Neuronal stem cell (in vitro differentiated cells): ENCODE measurements at regions not wholly inside any gene's neighbourhood (a gene's known extent, or its start where the extent isn't known, plus 50 kb on each side); places are given as distances from the start of the nearest gene placed in this dataset.
"Not testable (repeated sequence)": the region's sequence is repeated elsewhere in the genome, so short reads cannot be mapped to it uniquely, and the experiment has no call there.

Source experiments
- DNase-seq: peaks from one replicate; pipeline ENCODE4 v3.0.0-alpha.2; 2013; ENCODE audit warnings: low spot score
- H2AFZ ChIP-seq: one replicate; pipeline ENCODE4 v1.6.1; 2013; ENCODE audit warnings: mild to moderate bottlenecking, low read length, inconsistent platforms
- H2AK5ac ChIP-seq: 2 replicates; pipeline ENCODE4 v1.6.1; 2013; ENCODE audit warnings: low read depth, mild to moderate bottlenecking, inconsistent platforms, low read length, moderate library complexity, mixed read lengths
- H2BK120ac ChIP-seq: 2 replicates; pipeline ENCODE4 v1.6.1; 2013; ENCODE audit warnings: low read depth, mild to moderate bottlenecking, inconsistent platforms, low read length, moderate library complexity, mixed read lengths
- H2BK12ac ChIP-seq: one replicate; pipeline ENCODE4 v1.6.1; 2013; ENCODE audit warnings: low read length, inconsistent platforms
- H2BK15ac ChIP-seq: 2 replicates; pipeline ENCODE4 v1.6.1; 2013; ENCODE audit warnings: mild to moderate bottlenecking, low read length, inconsistent platforms, mixed read lengths
- H2BK5ac ChIP-seq: one replicate; pipeline ENCODE4 v1.6.1; 2013; ENCODE audit warnings: inconsistent platforms, mild to moderate bottlenecking, low read length, moderate library complexity
- H3K14ac ChIP-seq: one replicate; pipeline ENCODE4 v1.6.1; 2013; ENCODE audit warnings: low read length, inconsistent platforms
- H3K18ac ChIP-seq: 2 replicates; pipeline ENCODE4 v1.6.1; 2013; ENCODE audit warnings: low read length, inconsistent platforms
- H3K23ac ChIP-seq: 2 replicates; pipeline ENCODE4 v1.6.1; 2013; ENCODE audit warnings: low read depth, mild to moderate bottlenecking, mixed read lengths, low read length, inconsistent platforms; ENCODE audit not compliant: poor library complexity
- H3K27ac ChIP-seq: replicated peaks from 3 replicates; pipeline ENCODE4 v1.5.1; 2013; ENCODE audit warnings: low read length, inconsistent platforms
- H3K27me3 ChIP-seq, 3 experiments: 2 replicates each; pipeline ENCODE4 v1.6.1; 2013; ENCODE audit warnings: low read length in 3 of 3, mild to moderate bottlenecking in 2 of 3, inconsistent platforms in 1 of 3, low read depth in 1 of 3, mixed read lengths in 1 of 3, moderate library complexity in 1 of 3; ENCODE audit not compliant: control insufficient read depth in 3 of 3, insufficient read depth in 3 of 3
- H3K36me3 ChIP-seq, 2 donors: replicated peaks in 1 of 2; 2 replicates each; pipeline ENCODE4 v1.6.1; 2013; ENCODE audit warnings: low read length in 2 of 2; ENCODE audit not compliant: control insufficient read depth in 2 of 2, insufficient read depth in 2 of 2
- H3K4ac ChIP-seq: 2 replicates; pipeline ENCODE4 v1.6.1; 2013; ENCODE audit warnings: inconsistent platforms, mild to moderate bottlenecking, low read length, moderate library complexity
- H3K4me1 ChIP-seq, 2 donors: 1 replicate in 1 of 2; 2 replicates in 1 of 2; pipeline ENCODE4 v1.6.1; 2013; ENCODE audit warnings: low read length in 2 of 2, low read depth in 1 of 2; ENCODE audit not compliant: control insufficient read depth in 2 of 2, insufficient read depth in 1 of 2
- H3K4me2 ChIP-seq: one replicate; pipeline ENCODE4 v1.6.1; 2013; ENCODE audit warnings: mild to moderate bottlenecking, low read length, inconsistent platforms; ENCODE audit not compliant: insufficient read depth, poor library complexity, severe bottlenecking
- H3K4me3 ChIP-seq, 2 donors: 2 replicates each; pipeline ENCODE4 v1.5.1; 2013; ENCODE audit warnings: low read length in 2 of 2, mild to moderate bottlenecking in 2 of 2, inconsistent platforms in 1 of 2, moderate library complexity in 1 of 2
- H3K79me1 ChIP-seq: one replicate; pipeline ENCODE4 v1.6.1; 2013; ENCODE audit warnings: low read depth, mild to moderate bottlenecking, inconsistent platforms, low read length, moderate library complexity
- H3K9ac ChIP-seq: one replicate; pipeline ENCODE4 v1.6.1; 2013; ENCODE audit warnings: mild to moderate bottlenecking, low read depth, low read length, inconsistent platforms; ENCODE audit not compliant: poor library complexity
- H3K9me3 ChIP-seq, 2 donors: replicated peaks in 1 of 2; 2 replicates each; pipeline versions ENCODE3 to v1.6.1; 2013; ENCODE audit warnings: low read length in 2 of 2, mild to moderate bottlenecking in 2 of 2, inconsistent platforms in 1 of 2, low read depth in 1 of 2, mixed read lengths in 1 of 2, moderate library complexity in 1 of 2; ENCODE audit not compliant: control insufficient read depth in 2 of 2, insufficient read depth in 1 of 2
- H4K8ac ChIP-seq: one replicate; pipeline ENCODE4 v1.6.1; 2013; ENCODE audit warnings: low read depth, mild to moderate bottlenecking, inconsistent platforms, low read length, moderate library complexity
- H4K91ac ChIP-seq: one replicate; pipeline ENCODE4 v1.6.1; 2013; ENCODE audit warnings: low read length, low read depth, mild to moderate bottlenecking, inconsistent platforms; ENCODE audit not compliant: poor library complexity
- WGBS, 2 donors: extraction: QIAGEN DNeasy Blood & Tissue Kit; methylation state at CpG; one replicate each; pipeline ENCODE4 v1.1.7; 2013; ENCODE audit warnings: missing lambda C conversion rate in 2 of 2, mixed read lengths in 1 of 2; ENCODE audit not compliant: insufficient read length in 2 of 2, insufficient replicate concordance in 1 of 2; ENCODE audit errors: extremely low coverage in 2 of 2; 5-methylcytosine and 5-hydroxymethylcytosine counted together

GRCh38 chr2:88885275-88885674 is 193.8 kb downstream of the RPIA start:
- no CpG with 5 or more reads among the region's 3 CpGs for WGBS, 2 donors
- Histone ChIP-seq H2BK15ac (no peak overlapping the region), H3K23ac (no peak overlapping the region), H3K79me1 (no peaks in the 10 kb centered on the region), H3K27ac (no peak overlapping the region), H3K9ac (no peak overlapping the region), H4K8ac (no peak overlapping the region), H3K4ac (no peak overlapping the region), H3K27me3 (no peaks in the 10 kb centered on the region), H2BK12ac (no peak overlapping the region), H2BK5ac (no peak overlapping the region), H2AK5ac (no peak overlapping the region), H3K4me3 (no peak overlapping the region), H3K18ac (no peak overlapping the region), H2AFZ (no peak overlapping the region), H3K14ac (no peak overlapping the region), H3K9me3 (peaks cover 0 to 2% of the 10 kb centered on the region in 2 donors), H4K91ac (no peak overlapping the region), H3K4me2 (no peak overlapping the region), H2BK120ac (no peak overlapping the region), H3K36me3 (no peaks in the 10 kb centered on the region), H3K4me1 (no peaks in the 10 kb centered on the region)
- DNase-seq = no peak

GRCh38 chr2:88885679-88886416 is 194.4 kb downstream of the RPIA start:
- Histone ChIP-seq H3K27me3 (no peaks in the 10 kb centered on the region), H3K4me1 (no peaks in the 10 kb centered on the region), H3K79me1 (no peaks in the 10 kb centered on the region), H2BK5ac (no peak overlapping the region), H4K8ac (no peak overlapping the region), H2BK15ac (no peak overlapping the region), H3K9ac (no peak overlapping the region), H3K36me3 (no peaks in the 10 kb centered on the region), H3K18ac (no peak overlapping the region), H3K9me3 (peaks cover 0 to 2% of the 10 kb centered on the region in 2 donors), H3K23ac (no peak overlapping the region), H2BK12ac (no peak overlapping the region), H3K4me2 (no peak overlapping the region), H3K27ac (no peak overlapping the region), H2BK120ac (peak overlapping the region; percentile 89), H2AFZ (no peak overlapping the region), H4K91ac (no peak overlapping the region), H2AK5ac (no peak overlapping the region), H3K4ac (no peak overlapping the region), H3K14ac (no peak overlapping the region), H3K4me3 (no peak overlapping the region)
- no peak for DNase-seq
- WGBS, 2 donors = no CpG with 5 or more reads among the region's 11 CpGs

- H3K9ac ChIP-seq, H3K14ac ChIP-seq, H3K18ac ChIP-seq, H3K23ac ChIP-seq, H3K4ac ChIP-seq, H4K91ac ChIP-seq, H3K27me3 ChIP-seq, H3K4me1 ChIP-seq, H2BK120ac ChIP-seq, H3K27ac ChIP-seq, H3K4me3 ChIP-seq, DNase-seq, H3K79me1 ChIP-seq, H2AFZ ChIP-seq, H2BK15ac ChIP-seq, H2AK5ac ChIP-seq, H3K9me3 ChIP-seq, H3K36me3 ChIP-seq, H2BK5ac ChIP-seq, H2BK12ac ChIP-seq, H3K4me2 ChIP-seq, H4K8ac ChIP-seq: not testable (repeated sequence)
- no CpG with 5 or more reads among the region's 5 CpGs for WGBS, 2 donors
Observed at GRCh38 chr2:88887466-88887865, 196.0 kb downstream of the RPIA start.

- H2BK15ac ChIP-seq = no peak overlapping the region
- H3K4me1 ChIP-seq = no peaks in the 10 kb centered on the region
- H3K27me3 ChIP-seq = no peaks in the 10 kb centered on the region
- H3K4me2 ChIP-seq = no peak overlapping the region
- no peak overlapping the region for H3K14ac ChIP-seq
- H2AFZ ChIP-seq = no peak overlapping the region
- H3K18ac ChIP-seq = no peak overlapping the region
- no peak overlapping the region for H3K9ac ChIP-seq
- no peaks in the 10 kb centered on the region for H3K36me3 ChIP-seq
- H2BK5ac ChIP-seq = no peak overlapping the region
- H3K4ac ChIP-seq = no peak overlapping the region
- no peak overlapping the region for H2BK120ac ChIP-seq
- H3K9me3 ChIP-seq = no peaks in the 10 kb centered on the region
- H4K8ac ChIP-seq = no peak overlapping the region
- no peaks in the 10 kb centered on the region for H3K79me1 ChIP-seq
- no peak overlapping the region for H4K91ac ChIP-seq
- H2AK5ac ChIP-seq = no peak overlapping the region
- H2BK12ac ChIP-seq = no peak overlapping the region
- no peak overlapping the region for H3K4me3 ChIP-seq
- H3K27ac ChIP-seq = no peak overlapping the region
- DNase-seq = no peak
- H3K23ac ChIP-seq = no peak overlapping the region
- no CpG with 5 or more reads among the region's 1 CpG for WGBS, 2 donors
Observed at GRCh38 chr2:88892207-88892606, 200.7 kb downstream of the RPIA start.
